ENCODE measurements at regions not wholly inside any gene's neighbourhood (a gene's known extent, or its start where the extent isn't known, plus 50 kb on each side); places are given as distances from the start of the nearest gene placed in this dataset.
"Not testable (repeated sequence)": the region's sequence is repeated elsewhere in the genome, so short reads cannot be mapped to it uniquely, and the experiment has no call there.

DNA sequence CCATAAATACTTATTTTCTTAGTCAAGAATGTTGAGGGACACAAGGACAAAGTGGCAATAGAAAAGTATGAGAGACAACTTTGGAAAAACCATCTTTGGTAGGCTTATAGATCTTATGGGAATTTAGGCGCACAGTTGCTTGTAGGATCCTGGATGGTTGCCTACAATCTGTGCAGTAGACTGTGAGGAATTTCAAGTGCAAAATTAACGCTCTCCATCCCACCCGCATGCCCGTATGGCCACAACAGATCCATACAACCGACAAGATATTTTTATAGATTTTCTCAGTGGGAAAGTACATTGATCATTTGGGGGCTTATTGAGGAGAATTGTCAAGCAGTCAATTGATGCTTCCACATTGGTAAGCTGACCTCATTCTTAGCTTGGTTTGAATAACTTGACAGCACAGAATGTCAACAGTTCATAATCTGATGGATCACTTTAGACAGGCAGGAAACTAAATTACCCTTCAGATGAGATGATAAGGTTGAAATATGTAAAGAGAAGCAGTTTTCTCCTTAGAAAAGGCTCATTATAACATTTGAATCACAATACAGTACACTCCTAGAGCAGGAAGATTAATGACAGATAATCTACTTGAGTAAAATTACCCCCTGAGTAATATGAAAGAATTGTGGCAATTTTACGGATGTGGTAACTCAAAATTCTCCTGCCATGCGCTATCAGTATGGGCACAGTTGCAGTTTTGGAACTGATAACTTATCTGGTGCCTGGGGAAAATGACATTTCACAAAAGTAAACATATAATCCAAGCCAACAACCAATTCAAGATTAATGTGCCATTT lies 479.7 kb downstream of the KIF20B start:
- no peak for DNase-seq (ENCODE audit: low read depth in 2 of 2)

DNA sequence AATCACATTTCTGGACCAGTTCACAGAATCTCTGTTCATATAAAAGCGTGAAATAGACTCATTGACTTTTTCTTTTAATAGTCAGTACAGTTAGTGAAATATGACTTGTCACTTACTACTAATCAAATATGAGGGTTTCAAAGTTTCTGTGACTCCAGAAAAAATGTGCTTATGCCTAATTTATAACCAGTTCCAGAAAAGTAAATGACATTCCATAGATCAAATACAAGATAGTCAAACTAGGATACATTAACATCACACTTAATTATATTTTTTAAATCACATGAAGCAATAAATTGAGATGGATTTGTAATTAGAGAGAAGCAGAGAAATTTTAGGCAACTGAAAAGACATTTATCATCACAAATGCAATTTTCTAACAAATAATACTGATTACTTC lies 491.4 kb downstream of the KIF20B start:
- DNase-seq (ENCODE audit: low read depth in 2 of 2), result no peak

DNA sequence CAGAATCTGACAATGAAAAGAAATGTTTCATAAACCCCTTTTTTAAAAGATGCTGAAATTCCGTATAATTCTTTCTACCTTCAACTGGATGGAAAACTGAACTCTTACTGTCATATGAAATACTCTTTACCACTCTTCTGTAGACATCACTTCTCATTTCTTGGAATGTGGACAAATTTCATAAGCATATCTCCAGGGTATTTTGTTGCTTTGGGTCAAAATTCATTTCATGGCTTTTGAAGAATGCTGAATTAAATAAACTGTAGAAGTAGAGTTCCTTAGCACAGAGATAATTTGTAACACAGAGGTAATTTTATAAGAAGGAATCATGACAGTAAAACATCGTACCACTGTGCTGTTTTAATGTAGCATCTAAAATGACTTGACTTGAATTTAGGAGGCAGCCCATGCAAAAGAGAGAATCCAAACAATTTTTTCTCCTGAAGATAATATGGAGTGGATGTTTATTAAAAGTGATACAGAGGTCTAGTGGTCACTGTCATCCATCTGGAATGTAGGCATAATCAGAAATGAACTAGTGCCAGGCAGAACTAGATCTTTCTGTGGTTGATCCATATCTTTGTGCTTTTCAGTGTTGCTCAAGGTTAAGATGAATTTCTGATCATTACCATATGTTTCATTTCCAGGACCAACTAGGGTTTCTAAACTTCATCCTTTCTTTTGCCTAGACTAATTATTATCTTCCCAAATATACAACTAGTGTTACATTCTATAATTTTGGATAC lies 492.0 kb downstream of the KIF20B start:
- no peak for DNase-seq (ENCODE audit: low read depth in 2 of 2)

DNA sequence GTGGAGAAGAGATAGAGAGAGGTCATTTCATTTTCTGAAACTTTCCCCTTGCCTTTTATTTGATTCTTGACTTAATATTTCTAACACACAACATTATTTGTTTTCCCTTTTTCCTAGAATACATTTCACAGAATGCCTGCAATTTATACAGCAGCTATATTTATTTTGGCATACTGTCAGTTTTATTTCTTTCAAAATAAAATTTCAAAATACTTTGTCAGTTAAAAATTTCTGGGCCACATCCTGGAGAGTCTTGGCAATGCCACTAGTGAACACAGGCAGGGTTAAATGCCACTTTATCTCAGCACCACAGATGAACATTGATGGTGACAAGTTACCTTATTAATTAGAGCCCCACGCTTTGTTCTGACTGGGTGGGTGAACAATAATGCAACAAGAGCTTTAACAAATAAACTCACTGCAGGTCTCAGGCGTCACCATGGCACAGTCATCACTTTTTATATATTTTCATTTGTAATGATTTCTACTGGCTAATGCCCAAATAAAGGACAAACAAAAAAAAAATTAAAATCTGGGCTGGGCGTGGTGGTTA lies 494.0 kb downstream of the KIF20B start:
- DNase-seq (ENCODE audit: low read depth in 2 of 2), result no peak

DNA sequence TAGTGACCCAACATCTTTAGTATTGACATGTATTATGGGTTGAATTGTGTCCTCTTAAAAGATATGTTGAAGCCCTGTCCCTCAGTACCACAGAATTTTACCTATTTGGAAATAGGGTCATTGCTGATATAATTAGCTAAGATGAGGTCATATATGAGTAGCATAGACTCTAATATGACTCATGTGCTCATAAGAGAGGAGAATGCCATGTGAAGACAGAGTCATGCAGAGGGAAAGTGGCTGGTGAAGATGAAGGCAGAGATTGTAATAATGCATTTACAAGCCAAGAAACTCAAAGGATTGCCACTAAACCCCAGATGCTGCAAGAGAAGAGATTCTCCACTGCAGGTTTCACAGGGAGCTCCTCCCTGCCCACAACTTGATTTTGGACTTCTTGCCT lies 496.4 kb downstream of the KIF20B start:
- DNase-seq (ENCODE audit: low read depth in 2 of 2), result no peak

DNA sequence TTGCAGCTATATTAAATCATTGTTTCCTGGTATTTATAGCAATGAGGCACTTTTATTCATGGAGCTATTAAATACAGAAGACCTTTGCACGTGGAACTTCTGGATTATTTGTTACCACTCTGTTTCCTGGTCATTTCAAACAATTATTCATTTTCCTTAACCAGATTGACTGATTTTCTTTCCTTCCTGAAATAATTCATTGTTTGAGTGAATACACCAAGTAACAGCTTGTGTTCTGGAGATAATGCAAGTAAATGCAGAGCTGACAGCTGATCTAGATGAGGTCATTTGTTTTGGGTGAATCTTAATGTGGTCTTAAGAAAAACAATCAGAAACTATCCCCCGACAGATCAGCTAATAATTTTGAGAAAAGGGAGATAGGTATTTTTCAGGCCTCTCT lies 497.7 kb downstream of the KIF20B start:
- DNase-seq (ENCODE audit: low read depth in 2 of 2), result no peak

DNA sequence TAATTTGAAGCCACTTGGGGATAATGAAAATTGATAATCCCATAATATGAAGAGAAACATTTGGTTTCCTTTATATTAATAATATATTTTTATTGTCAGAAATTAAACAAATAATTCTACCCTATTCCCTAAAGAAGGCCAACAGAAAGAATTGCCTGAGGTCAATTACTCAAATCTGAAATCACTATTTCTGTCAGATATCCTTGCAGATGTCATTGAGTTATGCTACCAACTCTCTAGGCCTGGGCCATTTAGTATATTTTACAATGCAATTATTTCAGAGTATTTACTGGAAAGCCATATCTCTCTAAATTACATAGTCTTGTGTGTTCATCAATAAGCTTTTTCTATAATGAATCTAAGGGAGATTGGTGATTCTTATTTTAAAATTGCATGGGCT lies 498.1 kb downstream of the KIF20B start:
- no peak for DNase-seq (ENCODE audit: low read depth in 2 of 2)

DNA sequence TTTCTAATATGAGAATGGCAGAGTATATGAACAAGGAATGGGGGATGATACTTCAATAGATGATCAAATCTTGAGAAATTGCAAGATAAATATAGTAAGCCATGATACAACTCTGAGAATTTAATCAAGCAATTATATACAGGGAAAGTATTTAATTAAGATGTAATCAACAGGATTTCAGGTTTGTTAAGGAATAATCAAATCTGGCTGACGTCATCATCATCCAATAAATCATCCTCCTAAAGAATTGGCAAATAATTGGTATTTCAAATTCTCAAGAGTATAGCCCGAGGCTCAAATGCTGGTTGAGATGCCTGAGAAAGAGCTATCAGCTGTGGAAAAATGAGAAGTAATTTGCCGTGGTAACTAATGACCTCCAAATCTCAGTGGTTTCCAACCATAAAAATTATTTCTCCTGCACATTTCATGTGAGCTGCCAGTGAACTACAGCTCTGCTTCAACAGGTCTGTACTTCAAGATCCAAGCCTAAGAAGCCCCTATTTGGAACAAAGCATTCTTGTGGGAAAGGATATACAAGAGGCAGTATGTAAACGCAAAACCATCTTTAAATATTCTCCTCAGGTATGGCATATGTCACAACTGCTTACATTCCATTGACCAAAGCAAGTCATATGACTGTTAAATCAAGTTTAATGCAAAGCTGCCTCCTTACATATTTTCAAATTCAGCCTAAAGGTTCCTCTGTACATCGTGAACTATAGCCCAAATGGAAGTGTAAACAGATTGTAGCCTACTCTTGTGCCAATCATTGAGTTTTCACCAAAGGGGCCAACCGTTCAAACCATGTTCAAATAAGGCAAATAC lies 503.0 kb downstream of the KIF20B start:
- DNase-seq (ENCODE audit: low read depth in 2 of 2), result no peak

DNA sequence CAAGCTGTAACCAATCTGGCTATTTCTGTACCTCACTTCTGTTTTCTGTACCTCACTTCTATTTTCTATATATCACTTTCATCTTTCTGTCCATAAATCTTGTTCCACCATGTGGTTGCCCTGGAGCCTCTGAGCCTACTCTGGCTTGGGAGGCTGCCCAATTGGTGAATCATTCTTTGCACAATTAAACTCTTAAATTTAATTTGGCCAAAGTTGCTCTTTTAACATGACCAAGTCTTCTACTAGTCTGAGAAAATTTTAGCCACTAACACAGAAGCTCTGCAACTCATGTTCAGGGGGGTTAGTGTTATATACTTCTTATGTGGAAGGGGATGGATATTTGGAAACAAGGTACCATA lies 503.5 kb downstream of the KIF20B start:
- DNase-seq (ENCODE audit: low read depth in 2 of 2), result no peak

DNA sequence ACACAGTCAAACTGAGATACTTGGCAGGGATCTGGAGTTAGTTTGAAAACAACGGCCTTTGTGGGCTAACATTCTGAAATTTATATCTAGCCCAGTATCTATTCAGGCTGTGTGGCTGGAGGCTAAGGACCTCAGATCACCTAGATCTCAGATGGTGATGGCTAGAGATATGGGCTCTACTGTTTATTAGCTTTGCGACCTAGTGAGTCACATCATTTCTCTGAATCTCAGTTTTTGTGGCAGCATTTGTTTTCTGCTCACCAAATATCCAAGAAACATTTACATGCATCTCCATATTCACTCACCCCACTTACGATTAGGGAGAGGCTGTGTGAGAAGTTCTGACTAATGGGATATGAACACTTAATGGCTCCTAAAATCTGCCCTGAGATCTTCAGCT lies 503.9 kb downstream of the KIF20B start:
- no peak for DNase-seq (ENCODE audit: low read depth in 2 of 2)

DNA sequence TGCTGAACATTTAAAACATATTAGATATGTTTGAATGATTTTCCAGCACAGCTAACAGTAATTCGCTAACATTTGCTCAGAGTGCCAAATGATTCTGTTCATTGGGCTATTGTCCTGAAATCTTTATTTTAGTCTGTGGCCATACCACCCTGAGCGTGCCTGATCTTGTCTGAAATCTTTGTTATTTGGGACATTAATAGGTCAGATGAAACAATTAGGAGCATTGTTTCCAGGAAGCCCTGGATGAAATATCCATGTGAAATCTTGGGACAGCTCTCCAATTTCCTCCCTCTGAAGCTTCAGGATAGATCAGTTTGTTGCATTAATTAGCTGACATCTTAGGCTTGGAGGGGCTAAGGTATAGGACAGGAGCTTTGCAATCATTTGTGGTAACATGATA lies 512.0 kb downstream of the KIF20B start:
- DNase-seq (ENCODE audit: low read depth in 2 of 2), result no peak

DNA sequence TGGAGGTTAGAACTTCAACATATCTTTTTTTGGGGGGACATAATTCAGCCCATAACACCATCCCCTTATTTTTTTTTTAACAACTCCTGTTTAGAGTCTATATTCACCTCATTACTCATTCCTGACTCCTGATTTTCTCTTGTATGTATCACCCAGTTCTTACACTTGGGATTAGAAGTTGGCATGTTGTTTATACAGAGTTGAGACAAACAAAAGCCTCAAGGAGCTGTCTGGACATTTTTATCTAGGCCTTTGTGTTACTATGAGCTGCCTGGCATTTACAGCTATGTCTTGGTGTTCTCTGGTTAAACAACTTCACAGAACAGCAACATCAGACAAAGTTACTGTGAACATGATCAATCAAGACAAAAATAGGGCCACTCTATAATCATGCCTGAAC lies 517.5 kb downstream of the KIF20B start:
- no peak for DNase-seq (ENCODE audit: low read depth in 2 of 2)

DNA sequence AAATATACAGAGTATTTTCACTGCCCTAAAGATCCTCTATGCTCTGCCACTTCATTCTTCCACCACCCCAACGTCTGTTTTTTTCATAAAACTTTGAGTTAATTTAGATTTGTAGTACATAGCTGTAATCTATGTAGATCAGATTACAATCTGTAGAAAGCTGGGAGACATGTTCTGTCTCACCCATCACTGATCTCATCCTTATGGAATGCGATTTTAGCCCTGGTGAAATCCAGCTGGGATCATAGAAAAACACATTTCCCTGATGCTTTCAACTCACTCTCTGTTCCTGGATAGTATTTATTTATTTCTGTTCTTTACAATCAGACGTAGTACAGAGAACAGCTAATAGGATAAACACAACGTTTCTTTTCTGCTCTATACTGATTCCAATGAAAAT lies 521.0 kb downstream of the KIF20B start:
- DNase-seq (ENCODE audit: low read depth in 2 of 2), result no peak

DNA sequence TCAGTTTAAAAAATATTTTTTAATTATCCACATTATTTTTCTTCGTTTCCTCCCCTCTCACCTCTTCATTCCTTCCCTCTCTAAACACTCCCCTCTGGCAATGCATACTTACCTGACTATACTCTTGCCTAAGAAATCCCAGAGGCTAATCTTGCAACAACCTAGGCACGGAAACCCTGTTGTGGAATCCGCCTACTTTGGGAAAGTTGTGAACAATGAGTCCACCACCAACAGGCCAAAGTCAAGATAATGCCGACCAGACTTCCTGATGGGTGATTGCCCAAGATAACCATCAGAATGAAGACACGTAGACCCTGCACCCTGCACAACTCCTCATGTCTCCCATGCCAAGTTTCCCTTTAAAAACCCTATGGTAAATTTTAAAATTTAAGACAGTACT lies 521.5 kb downstream of the KIF20B start:
- DNase-seq (ENCODE audit: low read depth in 2 of 2), result no peak

DNA sequence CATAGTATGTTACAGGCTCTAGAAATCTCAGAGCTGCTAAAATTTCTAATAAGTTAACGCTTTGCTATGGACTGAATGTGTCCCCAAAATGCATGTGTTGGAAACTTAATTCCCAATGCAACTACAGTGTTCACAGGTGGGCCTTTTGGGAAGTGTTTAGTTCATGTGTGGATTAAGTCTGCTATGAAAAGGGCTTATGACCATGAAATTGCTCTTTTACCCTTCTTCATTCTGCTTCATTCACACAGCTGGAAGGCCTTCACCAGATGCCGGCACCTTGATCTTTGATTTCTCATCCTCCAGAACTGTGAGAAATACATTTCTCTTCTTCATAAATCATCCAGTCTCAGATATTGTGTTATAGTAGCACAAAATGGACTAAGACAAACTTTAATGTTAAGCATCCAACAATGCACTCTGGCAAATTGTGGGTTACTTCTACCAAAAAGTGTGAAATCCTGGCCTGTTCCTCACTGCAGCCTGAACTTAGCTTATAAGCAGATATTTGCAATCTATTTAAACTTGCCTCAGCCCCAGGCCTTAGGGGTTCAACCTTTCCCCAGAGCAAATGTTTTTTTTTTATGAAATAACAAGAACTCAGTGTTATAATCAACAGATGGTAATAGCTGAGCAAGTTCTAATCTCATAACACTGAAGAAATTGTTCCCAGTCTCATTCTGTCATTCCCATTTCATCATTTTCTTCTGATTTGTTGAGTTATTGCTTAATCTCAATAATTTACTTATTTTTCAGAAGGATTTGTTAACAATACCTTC lies 523.6 kb downstream of the KIF20B start:
- no peak for DNase-seq (ENCODE audit: low read depth in 2 of 2)

DNA sequence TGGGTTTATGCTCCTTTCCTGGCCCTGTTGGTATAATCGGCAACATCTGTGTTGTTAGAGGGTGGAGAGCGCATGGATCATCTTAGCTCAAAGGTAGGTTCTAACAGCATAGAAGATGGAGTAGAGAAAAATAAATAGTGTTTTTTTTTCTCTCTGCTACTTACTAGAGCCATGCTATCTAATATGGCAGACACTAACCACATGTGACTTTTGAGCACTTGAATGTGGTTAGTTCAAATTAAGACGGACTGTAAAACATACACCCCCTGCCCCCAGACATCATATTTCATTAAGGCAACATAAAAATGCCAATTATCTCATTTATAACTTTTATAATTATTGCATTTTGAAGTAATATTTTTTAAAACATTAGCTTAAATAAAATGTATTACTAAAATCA lies 525.1 kb downstream of the KIF20B start:
- DNase-seq (ENCODE audit: low read depth in 2 of 2), result no peak

DNA sequence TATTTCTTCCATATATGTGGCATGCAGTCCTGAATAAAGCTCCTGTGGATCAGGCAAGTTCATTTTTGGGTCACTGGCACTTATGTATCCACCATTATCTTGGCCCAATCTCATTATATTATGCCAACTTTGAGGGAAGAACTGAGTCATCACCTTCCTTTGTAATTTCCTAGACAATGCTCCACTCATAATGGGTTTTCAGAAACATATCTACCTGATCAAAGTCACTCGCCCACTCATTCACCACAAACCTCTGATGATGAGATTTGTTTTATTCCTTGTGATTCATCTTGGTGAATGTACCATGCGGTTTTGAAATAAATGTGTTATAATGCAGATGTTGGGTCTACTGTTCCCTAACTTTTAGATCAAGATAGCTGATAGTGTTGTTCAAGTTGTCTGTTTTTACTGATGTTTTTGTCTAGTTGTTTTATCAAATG lies 525.8 kb downstream of the KIF20B start:
- peak; percentile 26 to 43 for DNase-seq (ENCODE audit: low read depth in 2 of 2)

DNA sequence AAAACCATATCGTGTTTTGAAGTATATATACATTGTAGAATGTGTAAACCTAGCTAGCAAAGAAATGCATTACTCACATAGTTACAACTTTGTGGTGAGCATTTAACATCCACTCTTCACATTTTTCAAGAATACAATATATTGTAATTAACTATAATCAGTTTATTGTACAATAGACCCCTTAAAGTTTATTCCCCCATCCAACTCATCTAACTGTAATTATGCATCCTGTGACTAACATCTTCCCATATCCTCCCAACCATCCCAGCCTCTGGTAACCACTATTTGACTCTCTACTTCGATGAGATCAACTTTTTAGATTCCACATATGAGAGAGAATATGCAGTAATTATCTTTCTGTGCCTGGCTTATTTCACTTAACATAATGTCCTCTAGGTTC lies 526.4 kb downstream of the KIF20B start:
- DNase-seq (ENCODE audit: low read depth in 2 of 2), result no peak

DNA sequence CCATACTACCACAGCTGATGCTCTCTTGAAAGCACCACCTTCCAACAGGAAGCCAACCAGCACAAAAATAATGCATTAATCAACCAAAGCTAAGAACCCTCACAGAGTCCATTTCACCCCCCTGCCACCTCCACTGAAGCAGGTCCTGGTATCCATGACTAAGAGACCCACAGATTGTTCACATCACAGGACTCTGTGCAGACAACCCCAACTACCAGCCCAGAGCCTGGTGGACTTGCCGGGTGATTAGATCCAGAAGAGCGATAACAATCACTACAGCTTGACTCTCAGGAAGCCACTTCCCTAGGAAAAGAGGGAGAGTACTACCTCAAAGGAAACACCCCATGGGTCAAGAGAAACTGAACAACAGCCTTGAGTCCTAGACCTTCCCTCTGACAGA lies 528.1 kb downstream of the KIF20B start:
- no peak for DNase-seq (ENCODE audit: low read depth in 2 of 2)

DNA sequence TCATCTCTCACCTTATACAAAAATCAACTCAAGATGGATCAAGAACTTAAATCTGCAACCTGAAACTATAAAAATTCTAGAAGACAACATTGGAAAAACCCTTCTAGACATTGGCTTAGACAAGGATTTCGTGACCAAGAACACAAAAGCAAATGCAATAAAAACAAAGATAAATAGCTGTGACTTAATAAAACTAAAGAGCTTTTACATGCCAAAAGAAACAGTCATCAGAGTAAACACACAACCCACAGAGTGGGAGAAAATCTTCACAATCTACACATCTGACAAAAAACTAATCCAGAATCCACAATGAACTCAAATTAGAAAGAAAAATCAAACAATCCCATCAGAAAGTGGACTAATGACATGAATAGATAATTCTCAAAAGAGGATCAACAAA lies 532.4 kb downstream of the KIF20B start:
- not testable (repeated sequence) for DNase-seq (ENCODE audit: low read depth in 2 of 2)

DNA sequence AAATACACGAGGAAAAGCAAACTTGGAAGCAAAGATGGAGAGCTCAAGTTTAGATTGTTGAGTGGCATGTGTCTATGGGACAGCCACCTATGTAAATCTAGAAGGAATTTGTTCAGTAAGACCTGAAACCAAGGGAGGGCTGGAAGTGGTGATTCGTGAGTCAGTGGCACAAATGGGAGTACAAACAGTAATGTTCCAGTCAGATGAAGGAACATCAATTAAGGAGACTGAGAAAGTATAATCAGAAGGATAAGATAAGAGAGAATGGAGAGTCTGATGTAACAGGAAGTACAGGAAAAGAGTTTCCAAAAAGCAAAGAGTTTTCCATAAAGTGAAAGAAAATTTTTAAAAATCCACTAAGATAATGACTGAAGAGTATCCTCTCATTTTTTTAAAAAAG lies 544.2 kb downstream of the KIF20B start:
- no peak for DNase-seq (ENCODE audit: low read depth in 2 of 2)
